Hematopoietic multipotent progenitor cell treated with erythropoietin and hydrocortisone succinate and interleukin-3 and kit ligand, for 6 days (in vitro differentiated cells): ENCODE measurements at regions not wholly inside any gene's neighbourhood (a gene's known extent, or its start where the extent isn't known, plus 50 kb on each side); places are given as distances from the start of the nearest gene placed in this dataset.

Source experiments
- DNase-seq: peaks from one replicate; pipeline ENCODE4 v3.0.0-alpha.2; 2015

GRCh38 chr4:95651891-95652290, 103.1 kb upstream of the UNC5C start:
- DNase-seq, result no peak

DNA sequence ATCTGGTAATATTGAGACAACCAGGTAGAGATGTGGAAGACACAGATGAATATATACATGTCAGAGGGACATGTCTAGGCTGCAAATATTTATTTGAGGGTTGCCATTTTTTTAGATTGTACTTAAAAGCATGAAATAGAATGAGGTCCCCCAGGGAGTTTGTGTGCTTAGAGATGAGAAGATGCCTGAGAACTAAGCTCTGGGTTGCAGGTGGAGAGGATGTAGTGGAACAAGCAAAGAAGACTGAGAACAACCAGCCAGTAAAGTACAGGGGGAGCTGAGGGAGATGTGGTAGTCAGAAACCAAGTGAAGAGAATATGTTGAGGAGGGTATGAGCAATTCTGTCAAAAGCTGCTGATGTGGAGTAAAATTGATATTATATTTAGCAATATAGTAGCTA, 95.6 kb upstream of the UNC5C start:
- DNase-seq, result no peak

GRCh38 chr4:95643627-95644026, 94.9 kb upstream of the UNC5C start:
- DNase-seq, result no peak

- no peak for DNase-seq
These were observed 92.8 kb upstream of the UNC5C start for GRCh38 chr4:95641571-95641970.

- no peak for DNase-seq
These were observed 91.5 kb upstream of the UNC5C start for GRCh38 chr4:95640311-95640710.

GRCh38 chr4:95638920-95639501, 90.2 kb upstream of the UNC5C start:
- peak; percentile 5 for DNase-seq

- no peak for DNase-seq
These were observed 88.3 kb upstream of the UNC5C start for GRCh38 chr4:95637043-95637600.

- no peak for DNase-seq
These were observed 87.3 kb upstream of the UNC5C start for GRCh38 chr4:95636061-95636460.

DNA sequence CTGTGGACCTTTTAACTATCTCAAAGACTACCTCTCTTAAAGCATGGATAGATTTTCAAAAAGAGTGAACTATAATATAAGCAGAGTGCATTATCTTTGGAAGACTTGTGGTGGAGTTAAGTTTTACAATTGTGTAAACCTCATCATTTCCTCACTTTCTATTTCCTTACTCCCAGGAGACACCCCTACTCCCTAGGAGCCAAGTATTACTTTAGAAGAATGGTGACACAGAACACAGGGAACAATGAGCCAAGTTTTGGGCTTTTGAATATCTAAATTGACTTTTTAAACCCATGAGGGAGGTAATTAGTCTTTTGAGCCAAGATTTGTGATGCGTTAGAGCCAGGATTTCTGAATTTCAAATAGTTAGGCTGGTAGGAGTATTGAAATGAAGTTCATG, 78.9 kb upstream of the UNC5C start:
- no peak for DNase-seq

DNA sequence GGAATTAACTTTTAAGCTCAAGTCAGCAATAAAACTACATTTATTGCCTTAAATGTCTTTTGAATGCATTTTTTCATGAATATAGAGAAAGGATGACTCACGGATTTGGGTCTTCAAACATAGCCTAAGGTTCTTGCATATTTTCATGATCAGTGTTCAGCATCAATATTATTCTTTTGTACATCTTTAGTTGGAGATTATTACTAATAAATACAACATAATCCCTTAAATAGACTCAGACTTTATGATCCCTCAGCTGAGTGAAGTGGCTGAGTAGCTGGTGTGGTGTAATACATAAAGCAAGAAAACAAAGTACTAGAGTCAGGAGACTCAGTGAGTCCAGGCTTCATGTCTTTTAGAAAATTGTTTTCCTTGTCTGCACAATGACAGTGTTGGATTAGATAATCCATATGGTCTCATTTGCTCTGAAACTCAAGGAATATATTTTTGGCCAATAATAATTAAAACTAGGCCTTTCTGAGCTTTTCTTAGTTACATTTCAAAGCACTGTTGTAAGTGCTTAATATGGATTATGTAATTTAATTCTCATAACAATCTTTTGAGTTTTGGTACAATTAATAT, 78.3 kb upstream of the UNC5C start:
- DNase-seq, result no peak

DNA sequence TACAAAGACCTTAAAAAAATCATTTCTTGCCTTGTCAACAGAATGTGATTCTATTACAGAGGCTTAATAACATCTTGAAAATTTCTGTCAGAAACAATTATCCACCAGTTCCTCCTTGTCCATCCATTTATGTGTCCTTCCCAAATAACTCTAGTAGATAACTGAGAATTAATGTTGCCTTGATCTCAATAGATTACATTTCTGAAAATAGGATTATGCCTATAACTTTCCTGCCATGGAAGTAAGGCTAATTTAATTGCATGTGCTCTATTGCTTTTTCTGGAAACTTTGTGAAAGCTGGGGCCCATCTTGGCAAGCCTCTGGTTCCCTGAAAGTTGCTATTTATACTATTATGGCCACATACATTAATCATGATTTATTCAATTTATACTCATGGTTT, 76.2 kb upstream of the UNC5C start:
- no peak for DNase-seq

DNA sequence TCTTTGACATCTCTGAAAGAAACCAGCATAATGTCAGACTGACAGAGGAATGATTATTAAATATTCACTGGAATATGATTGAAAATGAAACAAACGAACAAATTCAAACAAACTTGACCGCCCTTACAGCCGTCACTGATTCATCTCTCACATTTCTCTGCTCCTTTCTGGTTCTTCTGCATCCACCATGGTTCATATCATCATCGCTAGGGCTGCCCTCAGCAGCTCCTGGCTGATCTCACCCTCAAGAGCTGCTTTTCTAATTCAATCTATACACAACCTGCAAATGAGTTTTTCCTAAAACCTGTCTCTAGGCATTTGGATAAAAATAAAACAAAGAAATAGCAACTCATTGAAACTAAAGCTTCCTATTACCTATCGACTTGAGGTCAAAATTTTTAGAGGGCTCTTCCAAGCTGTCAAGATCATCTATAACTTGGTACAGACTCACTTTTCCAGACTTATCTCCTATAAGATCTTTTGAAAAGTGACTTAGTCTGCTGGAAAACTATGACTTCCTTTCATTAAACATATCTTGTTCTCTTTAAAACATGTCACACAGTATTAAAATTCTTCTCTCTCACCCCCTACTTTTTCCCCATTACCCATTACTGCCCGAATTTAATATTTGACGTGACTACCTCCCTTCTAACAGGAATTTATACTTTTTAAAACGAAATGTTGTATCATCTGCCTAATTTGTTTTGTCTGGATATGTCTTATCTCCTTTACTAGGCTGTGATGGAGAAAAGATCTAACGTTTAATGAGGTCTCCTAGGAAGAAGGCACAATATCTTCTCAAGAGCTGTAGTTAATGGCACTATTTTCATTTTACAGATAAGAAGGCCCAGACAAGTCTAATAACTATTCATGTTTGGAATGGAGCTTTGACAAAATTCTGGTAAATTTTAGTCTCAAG, 71.0 kb upstream of the UNC5C start:
- no peak for DNase-seq

- no peak for DNase-seq
These were observed 66.0 kb upstream of the UNC5C start for GRCh38 chr4:95614684-95615205.

DNA sequence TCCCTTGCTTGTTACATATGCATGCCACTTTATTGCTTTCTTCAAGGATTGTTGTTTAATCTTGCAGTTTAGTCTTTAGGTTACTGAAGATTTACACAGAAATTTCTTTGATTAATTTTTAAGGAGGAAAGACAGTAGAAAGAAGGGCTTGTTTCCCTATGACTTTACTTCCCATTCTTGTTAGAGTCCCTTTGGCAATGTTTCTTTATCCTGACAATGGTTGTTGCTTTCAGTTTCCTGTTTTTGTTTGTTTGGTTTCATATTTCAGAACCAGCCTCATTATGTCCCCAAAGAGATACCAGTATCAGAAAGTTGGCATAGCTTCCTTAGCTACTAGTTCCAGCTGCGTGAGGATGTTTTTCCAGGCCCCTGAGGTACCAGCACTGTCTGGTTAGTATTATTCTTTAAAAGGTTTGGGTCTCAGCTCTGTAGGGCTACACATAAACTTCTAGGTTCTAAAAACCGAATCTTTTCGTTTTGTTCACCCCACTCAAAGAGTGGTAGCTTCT, 61.3 kb upstream of the UNC5C start:
- no peak for DNase-seq

GRCh38 chr4:95606739-95607138, 58.0 kb upstream of the UNC5C start:
- DNase-seq, result no peak

DNA sequence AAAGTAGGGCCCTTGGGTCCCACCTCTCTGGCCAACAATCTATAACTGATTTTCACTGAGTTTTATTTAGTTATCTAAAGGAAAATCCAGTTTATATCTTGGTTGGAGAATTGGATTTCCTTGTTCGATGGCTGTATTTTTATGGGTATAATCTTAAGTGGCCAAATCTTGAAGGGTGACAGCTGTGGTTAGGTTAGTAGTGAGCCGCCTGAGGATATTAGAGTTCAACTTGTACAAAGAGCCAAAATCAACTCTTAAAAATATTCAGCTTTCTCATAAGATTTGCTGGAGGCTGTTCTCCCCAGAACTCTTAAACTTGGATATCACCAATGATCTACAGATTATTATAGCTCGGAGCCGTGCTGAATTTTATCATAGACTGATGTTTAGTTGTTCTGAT, 54.6 kb upstream of the UNC5C start:
- DNase-seq, result no peak

GRCh38 chr4:95602872-95603271, 54.1 kb upstream of the UNC5C start:
- DNase-seq, result no peak

GRCh38 chr4:95601356-95601755, 52.6 kb upstream of the UNC5C start:
- DNase-seq, result peak; percentile 14

- no peak for DNase-seq
These were observed 51.1 kb upstream of the UNC5C start for GRCh38 chr4:95599777-95600400.
